Loucy (cell line): ENCODE measurements at regions not wholly inside any gene's neighbourhood (a gene's known extent, or its start where the extent isn't known, plus 50 kb on each side); places are given as distances from the start of the nearest gene placed in this dataset.

ENCODE experiments used
- EZH2phosphoT487 ChIP-seq: fragments of 200-600 bp; IDR thresholded peaks from 2 replicates; pipeline ENCODE4 v1.6.1; 2018; ENCODE audit warnings: antibody characterized with exemption, mild to moderate bottlenecking, moderate library complexity, borderline replicate concordance
- TF ChIP-seq, protein P1 (sequence below): fragments of 200-600 bp; sonication (generic); conservative IDR thresholded peaks from 2 replicates; pipeline ENCODE4 v1.5.1; 2014; ENCODE audit warnings: mild to moderate bottlenecking, antibody characterized with exemption, low read length

DNA sequence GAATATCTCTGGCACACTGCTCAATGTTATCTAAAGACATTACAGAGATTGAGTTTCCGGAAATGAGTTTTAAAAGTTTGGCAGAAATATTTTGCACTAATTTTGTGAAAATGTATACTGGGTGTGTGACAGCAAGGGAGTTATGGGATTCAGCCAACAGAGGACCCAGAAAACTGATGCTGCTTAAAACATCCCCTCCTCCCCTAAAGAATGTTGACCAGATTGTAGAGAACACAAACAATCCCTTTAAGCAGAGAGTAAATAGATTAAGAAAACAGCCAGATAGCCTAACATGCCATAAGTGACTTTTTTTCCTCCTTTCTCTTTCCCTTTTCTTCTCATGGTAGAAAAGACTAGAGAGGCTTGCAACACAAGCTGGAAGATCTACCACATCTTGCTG lies 928.0 kb upstream of the ALCAM start:
- TF ChIP-seq, protein P1, sequence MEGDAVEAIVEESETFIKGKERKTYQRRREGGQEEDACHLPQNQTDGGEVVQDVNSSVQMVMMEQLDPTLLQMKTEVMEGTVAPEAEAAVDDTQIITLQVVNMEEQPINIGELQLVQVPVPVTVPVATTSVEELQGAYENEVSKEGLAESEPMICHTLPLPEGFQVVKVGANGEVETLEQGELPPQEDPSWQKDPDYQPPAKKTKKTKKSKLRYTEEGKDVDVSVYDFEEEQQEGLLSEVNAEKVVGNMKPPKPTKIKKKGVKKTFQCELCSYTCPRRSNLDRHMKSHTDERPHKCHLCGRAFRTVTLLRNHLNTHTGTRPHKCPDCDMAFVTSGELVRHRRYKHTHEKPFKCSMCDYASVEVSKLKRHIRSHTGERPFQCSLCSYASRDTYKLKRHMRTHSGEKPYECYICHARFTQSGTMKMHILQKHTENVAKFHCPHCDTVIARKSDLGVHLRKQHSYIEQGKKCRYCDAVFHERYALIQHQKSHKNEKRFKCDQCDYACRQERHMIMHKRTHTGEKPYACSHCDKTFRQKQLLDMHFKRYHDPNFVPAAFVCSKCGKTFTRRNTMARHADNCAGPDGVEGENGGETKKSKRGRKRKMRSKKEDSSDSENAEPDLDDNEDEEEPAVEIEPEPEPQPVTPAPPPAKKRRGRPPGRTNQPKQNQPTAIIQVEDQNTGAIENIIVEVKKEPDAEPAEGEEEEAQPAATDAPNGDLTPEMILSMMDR = no peak
- no peak for TF ChIP-seq EZH2phosphoT487
